ENCODE measurements at regions not wholly inside any gene's neighbourhood (a gene's known extent, or its start where the extent isn't known, plus 50 kb on each side); places are given as distances from the start of the nearest gene placed in this dataset.

DNA sequence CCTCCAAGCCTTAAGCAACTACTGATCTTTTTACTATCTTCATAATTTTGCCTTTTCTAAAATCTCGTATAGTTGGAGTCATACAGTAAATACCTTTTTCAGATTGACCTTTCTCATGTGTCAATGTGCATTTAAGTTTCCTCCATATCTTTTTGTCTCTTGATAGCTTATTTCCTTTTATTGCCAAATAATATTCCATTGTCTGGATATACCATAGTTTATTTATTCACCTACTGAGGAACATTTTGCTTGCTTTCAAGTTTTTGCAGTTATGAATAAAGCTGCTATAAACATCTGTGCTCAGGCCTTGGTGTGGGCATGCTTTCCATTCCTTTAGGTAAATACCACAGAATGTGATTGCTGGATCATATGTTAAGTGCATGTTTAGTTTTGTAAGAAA is 161.2 kb upstream of the GNAI1 start:
- no peak for DNase-seq (ENCODE audit: low spot score)
- TF ChIP-seq, protein P1, sequence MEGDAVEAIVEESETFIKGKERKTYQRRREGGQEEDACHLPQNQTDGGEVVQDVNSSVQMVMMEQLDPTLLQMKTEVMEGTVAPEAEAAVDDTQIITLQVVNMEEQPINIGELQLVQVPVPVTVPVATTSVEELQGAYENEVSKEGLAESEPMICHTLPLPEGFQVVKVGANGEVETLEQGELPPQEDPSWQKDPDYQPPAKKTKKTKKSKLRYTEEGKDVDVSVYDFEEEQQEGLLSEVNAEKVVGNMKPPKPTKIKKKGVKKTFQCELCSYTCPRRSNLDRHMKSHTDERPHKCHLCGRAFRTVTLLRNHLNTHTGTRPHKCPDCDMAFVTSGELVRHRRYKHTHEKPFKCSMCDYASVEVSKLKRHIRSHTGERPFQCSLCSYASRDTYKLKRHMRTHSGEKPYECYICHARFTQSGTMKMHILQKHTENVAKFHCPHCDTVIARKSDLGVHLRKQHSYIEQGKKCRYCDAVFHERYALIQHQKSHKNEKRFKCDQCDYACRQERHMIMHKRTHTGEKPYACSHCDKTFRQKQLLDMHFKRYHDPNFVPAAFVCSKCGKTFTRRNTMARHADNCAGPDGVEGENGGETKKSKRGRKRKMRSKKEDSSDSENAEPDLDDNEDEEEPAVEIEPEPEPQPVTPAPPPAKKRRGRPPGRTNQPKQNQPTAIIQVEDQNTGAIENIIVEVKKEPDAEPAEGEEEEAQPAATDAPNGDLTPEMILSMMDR (IDR thresholded peaks at IDR 0.05; ENCODE audit: extremely low read depth, missing control alignments): no peak

DNA sequence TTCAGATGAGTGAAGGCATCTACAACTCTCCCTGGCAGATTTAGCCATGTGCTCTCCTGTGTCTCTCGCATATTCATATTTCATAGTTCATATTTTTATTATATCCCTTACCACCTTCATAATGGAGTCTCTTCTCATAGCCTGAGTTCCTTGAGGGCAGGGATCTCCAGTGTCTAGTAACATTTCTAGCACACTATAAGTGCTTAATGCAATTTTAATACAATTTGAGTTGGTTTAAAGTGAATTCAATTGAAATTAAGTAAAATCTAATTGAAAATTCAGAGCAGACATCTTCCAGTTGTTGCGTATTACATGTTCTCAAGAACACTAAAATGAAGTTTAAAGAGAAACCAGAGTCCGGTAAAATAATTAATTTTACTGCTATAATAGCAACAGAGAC is 163.6 kb upstream of the GNAI1 start:
- TF ChIP-seq, protein P1 (IDR thresholded peaks at IDR 0.05; ENCODE audit: extremely low read depth, missing control alignments): no peak
- no peak for DNase-seq (ENCODE audit: low spot score)

DNA sequence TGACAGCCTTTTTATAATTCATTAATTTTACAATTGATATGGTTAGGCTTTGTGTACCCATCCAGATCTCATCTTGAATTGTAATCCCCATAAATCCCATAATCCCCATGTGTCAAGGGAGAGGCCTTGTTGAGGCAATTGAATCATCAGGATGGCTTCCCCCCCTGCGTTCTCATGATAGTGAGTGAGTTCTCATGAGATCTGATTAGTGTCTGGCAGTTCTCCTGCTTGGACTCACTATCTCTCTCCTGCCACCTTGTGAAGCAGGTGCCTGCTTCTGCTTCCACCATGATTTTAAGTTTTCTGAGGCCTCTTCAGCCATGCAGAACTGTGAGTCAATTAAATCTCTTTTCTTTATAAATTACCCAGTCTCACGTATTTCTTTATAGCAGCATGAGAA is 165.7 kb upstream of the GNAI1 start:
- TF ChIP-seq, protein P1 (IDR thresholded peaks at IDR 0.05; ENCODE audit: extremely low read depth, missing control alignments): no peak
- DNase-seq (ENCODE audit: low spot score): no peak

DNA sequence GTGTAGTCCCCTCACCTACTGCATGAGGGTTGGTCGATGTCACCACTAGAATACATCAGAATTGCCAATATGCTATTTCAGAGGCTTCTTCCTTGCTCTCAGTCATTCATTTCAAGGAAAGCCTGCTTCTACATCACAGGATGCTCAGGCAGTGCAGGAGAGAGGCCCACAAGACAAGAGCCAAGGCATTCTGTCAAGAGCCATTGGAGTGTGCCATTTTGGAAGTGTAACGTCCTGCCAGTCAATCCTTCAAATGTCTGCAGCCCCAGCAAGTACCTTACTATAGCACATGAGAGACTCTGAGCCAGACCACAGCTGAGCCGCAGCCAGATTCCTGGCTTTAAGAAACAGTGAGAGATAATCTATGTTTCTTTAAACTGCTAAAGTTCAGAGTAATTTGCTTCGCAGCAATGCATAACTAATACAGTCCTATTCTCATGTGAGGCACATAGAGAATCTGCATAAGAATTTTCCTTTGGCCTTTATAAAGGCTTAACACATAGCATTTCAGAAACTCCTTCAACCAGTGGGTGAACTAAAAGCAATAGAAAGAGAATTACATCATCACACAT is 166.5 kb upstream of the GNAI1 start:
- DNase-seq (ENCODE audit: low spot score): no peak
- TF ChIP-seq, protein P1 (IDR thresholded peaks at IDR 0.05; ENCODE audit: extremely low read depth, missing control alignments): no peak

DNA sequence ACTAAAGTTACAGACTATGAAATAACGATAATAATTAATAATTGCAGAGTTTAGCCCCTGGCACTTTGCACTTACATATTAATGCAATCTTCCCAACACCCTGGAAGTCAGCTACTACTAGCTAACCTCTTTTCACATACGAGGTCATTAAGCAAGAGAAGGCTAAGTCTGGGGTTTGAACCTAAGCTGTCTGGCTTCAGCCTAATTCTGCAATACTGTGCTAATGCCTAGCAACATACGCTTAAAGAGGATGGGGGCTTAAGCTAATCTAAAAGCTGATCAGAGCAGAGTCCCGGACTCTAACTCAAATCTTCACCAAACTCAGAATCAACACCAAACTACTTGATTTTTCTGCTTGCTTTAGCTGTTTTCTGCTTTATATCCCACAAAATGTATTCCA is 168.7 kb upstream of the GNAI1 start:
- DNase-seq (ENCODE audit: low spot score): no peak
- TF ChIP-seq, protein P1 (IDR thresholded peaks at IDR 0.05; ENCODE audit: extremely low read depth, missing control alignments): no peak

DNA sequence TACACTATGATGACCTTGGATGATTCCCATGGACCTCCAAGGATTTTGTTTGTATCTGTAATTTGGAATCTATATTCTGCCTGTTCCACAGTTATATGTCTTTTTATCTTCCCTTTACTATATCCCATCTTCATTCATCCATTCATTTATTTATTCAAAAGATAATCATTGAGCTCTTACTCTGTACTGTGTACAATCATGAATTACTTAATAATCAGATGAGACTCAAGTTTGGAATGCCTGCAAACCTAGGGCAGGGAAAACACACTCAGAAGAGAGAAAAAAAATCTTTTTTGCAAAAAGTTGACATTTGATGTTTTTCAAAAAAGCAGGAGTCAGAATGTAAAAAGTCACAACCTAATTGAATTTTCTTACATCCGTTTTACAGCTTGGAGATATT is 170.2 kb upstream of the GNAI1 start:
- DNase-seq (ENCODE audit: low spot score): no peak
- TF ChIP-seq, protein P1 (IDR thresholded peaks at IDR 0.05; ENCODE audit: extremely low read depth, missing control alignments): no peak

DNA sequence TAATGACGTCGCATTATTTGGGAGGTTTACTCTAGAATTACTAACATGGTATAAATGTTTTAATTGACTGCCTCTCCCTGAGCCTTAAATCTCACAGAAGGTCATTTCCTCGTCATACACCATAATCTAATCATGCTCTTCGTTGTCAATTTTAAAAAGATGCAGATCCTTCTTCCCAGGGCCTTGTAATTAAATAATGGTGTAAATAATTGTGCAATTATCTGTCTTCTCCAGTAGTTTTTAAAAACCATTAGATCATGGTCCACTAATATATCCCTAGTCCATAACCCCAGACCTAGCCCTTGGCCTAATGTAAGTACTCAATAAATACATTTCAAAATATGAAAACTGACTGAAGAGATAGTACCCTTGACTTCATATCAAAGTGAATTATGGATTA is 181.5 kb upstream of the GNAI1 start:
- TF ChIP-seq, protein P1 (IDR thresholded peaks at IDR 0.05; ENCODE audit: extremely low read depth, missing control alignments): no peak
- DNase-seq (ENCODE audit: low spot score): no peak

Data from GM20000 (cell line).